Activated T-cell treated with anti-CD3 and anti-CD28 coated beads for 1 hour (primary cell): ENCODE measurements at regions not wholly inside any gene's neighbourhood (a gene's known extent, or its start where the extent isn't known, plus 50 kb on each side); places are given as distances from the start of the nearest gene placed in this dataset.

Source experiments
- DNase-seq: peaks from one replicate; pipeline ENCODE4 v3.0.0-alpha.2; 2020; ENCODE audit warnings: low read depth

DNA sequence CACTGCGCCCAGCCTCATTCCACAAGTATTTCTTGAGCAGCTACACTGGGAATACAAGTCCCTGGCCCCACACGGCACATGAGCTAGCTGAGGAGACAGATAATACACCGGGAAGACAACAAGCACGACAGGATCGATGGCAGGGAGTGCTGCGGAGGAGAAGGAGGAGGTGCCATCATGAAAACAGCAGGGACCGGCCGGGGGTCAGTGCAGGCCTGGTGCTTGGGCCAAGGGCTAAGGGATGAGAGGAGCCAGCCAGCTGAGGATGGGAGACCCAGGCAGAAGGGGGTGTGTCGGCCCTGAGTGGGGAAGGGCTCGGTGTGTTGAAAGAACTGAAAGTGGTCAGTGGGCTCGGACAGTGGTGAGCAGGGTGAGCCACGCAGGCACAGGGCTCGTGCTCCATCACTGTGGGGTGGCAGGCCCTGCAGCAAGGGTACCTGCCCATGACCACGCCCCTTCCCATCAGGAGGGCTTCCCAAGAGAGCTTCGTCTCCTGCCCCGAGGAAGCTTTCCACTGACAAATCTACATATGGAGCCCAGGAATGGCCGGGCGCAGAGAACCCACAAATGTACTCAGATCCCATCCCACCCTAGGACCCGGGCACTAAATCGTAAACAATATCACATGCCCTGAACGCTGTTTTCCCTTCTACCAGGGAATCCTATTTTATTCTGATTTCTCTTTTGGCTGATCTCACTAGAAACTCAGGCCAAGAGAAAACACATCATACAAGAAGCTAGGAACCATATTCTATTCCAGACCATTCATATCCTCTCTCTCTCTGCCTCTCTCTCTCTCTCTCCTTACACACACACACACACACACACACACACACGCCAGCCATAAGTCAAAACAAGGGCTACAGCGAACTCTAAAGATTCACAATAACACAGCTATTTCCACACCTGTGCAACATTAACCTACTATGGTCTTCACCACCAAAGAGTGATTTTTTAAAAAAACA, 50.7 kb upstream of the TNRC6C start:
- no peak for DNase-seq

DNA sequence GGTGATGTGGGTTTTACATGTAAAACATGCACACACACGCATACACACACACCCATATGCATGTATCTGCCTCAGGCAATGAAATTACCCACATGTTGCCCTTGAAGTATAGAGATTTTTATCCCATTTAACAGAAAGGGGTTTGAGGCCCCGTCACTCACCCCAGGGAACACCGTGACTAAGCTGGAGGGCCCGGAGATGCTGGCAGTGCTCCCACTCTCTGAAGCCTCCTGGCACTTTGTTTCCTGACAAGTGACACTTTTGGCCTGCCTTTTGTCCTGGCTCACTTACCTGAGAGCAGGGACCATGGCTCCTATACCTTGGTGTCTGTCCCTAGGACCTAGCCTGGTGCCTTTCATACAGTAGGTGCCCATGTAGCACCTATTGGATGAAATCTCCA, 50.0 kb upstream of the TNRC6C start:
- DNase-seq, result no peak
